ENCODE measurements at regions not wholly inside any gene's neighbourhood (a gene's known extent, or its start where the extent isn't known, plus 50 kb on each side); places are given as distances from the start of the nearest gene placed in this dataset.
"Not testable (repeated sequence)": the region's sequence is repeated elsewhere in the genome, so short reads cannot be mapped to it uniquely, and the experiment has no call there.

DNA sequence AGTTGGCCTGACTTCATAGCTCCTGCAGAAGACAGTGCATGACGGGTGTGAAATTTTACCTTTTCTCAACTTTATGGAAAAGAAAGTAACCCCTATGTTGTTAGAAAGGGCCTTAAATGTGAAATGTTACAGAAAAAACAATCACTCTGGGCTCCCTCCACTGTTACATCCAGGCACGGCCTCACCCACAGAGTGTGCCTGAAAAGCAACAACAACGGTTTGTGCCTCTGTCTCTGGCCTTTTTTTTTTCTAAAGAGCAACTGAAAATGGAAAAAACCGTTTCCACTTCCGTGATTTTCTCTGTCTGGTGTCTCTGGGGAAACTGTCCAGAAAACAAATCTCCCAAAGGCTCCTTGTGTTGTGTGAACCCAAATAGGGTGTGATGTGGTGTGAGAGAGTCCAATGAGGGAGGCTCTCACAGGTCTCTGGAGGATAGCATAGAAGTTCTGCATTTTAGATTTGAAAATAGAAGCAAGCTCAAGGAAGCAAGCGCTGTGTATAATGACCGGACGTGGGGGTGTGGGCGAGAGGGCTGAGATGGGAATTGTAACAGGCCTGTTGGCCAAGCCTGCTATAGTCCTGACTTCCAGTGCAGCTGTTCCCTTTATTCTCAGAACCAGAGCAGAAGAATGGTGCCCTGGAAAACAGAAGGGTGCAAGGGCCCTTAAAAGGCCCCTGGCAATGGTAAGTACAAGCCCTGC is 221.8 kb upstream of the TUT7 start:
- CTCF ChIA-PET = no interaction called here
- DNase-seq (ENCODE audit: low read depth, low spot score) = no peak
- POLR2A ChIA-PET = no interaction called here
- H3K4me3 ChIP-seq (ENCODE audit: low read depth, low read length) = no peak overlapping the region
- TF ChIP-seq, protein P1, sequence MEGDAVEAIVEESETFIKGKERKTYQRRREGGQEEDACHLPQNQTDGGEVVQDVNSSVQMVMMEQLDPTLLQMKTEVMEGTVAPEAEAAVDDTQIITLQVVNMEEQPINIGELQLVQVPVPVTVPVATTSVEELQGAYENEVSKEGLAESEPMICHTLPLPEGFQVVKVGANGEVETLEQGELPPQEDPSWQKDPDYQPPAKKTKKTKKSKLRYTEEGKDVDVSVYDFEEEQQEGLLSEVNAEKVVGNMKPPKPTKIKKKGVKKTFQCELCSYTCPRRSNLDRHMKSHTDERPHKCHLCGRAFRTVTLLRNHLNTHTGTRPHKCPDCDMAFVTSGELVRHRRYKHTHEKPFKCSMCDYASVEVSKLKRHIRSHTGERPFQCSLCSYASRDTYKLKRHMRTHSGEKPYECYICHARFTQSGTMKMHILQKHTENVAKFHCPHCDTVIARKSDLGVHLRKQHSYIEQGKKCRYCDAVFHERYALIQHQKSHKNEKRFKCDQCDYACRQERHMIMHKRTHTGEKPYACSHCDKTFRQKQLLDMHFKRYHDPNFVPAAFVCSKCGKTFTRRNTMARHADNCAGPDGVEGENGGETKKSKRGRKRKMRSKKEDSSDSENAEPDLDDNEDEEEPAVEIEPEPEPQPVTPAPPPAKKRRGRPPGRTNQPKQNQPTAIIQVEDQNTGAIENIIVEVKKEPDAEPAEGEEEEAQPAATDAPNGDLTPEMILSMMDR (IDR thresholded peaks at IDR 0.05; ENCODE audit: insufficient read depth, low read length, missing control alignments) = no peak

DNA sequence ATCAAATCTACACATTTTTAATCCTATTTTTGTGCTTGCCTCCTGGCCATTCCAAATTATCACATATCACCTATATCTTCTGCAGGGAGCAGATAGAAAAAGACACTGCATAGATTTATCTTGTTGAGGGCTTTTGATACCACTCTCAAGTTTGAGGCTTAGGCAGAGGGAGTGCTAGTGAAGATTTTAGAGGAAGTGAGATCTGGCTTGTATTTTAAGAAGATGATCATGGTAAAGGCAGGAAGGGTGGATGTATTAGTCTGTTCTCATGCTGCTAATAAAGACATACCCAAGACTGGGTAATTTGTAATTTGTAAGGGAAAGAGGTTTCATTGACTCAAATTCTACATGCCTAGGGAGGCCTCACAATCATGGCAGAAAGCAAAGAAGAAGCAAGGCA is 220.9 kb upstream of the TUT7 start:
- CTCF ChIA-PET = no interaction called here
- TF ChIP-seq, protein P1 (IDR thresholded peaks at IDR 0.05; ENCODE audit: insufficient read depth, low read length, missing control alignments) = no peak
- POLR2A ChIA-PET = no interaction called here

DNA sequence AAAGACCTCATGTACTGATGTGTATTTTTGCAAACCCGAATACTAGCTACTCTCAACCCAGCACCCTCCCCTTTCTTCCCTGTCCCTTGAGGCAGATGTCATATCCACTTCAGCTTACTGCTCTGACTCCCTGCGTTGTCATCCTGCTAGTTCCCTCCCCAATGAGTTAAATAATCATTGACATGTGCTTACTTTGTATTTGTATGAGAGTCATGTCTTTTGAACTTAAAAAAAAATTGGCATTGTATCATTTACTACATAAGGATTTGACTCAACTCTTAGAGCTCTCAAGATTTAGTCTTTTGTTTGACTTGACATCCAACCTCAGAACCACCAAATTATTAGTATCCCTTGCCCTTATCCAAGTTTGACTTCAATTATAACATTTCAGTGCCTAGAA is 219.7 kb upstream of the TUT7 start:
- TF ChIP-seq, protein P1 (IDR thresholded peaks at IDR 0.05; ENCODE audit: insufficient read depth, low read length, missing control alignments) = no peak
- CTCF ChIA-PET = interaction anchor here (1.1 to 1.6 kb wide), 3 partner anchors 10 to 26 kb away, joined by 3 to 6 read pairs (median 4); no protein-coding TSS in a partner anchor
- H3K4me3 ChIP-seq (ENCODE audit: low read depth, low read length) = no peak overlapping the region
- POLR2A ChIA-PET = no interaction called here
- DNase-seq (ENCODE audit: low read depth, low spot score) = no peak

More for the DNA sequence above, 220.9 kb upstream of the TUT7 start:
- DNase-seq (ENCODE audit: low read depth, low spot score) = no peak
- H3K4me3 ChIP-seq (ENCODE audit: low read depth, low read length) = no peak overlapping the region

DNA sequence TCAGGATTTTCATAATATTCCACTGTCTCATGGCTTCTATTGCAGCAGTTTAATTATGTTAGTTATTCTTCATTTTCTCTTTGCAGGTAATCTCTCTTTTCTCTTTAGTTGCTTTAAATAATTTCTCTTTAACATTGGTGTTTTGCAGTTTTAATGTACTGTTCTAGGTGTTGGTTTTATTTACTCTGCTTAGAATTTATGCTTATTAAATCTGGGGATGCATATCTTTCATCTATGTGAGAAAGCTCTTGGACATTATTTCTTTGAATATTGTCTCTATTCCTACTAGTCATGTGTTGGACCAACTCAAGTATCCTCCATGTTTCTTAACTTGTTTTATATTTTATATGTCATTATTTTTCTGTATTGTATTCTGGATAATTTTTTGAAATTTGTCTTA is 218.7 kb upstream of the TUT7 start:
- H3K4me3 ChIP-seq (ENCODE audit: low read depth, low read length) = no peak overlapping the region
- DNase-seq (ENCODE audit: low read depth, low spot score) = no peak
- ChIA-PET CTCF (interaction anchor here (1.1 to 1.6 kb wide), 2 partner anchors 9 to 27 kb away, joined by 3 to 6 read pairs; no protein-coding TSS in a partner anchor), POLR2A (no interaction called here)
- TF ChIP-seq, protein P1 (IDR thresholded peaks at IDR 0.05; ENCODE audit: insufficient read depth, low read length, missing control alignments) = no peak

DNA sequence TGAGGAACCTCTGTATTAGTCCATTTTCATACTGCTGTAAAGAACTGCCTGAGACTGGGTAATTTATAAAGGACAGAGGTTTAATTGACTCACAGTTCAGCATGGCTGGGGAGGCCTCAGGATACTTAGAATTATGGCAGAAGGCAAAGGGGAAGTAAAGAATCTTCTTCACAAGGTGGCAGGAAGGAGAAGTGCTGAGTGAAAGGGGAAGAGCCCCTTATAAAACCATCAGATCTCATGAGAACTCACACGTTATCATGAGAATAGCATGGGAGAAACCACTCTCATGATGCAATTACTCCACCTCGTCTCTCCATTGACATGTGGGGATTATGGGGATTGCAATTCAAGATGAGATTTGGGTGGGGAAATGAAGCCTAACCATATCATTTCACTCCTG is 211.4 kb upstream of the TUT7 start:
- H3K4me3 ChIP-seq (ENCODE audit: low read depth, low read length); POLR2A ChIA-PET; DNase-seq (ENCODE audit: low read depth, low spot score): not testable (repeated sequence)
- CTCF ChIA-PET = interaction anchor here (0.7 kb wide), 1 partner anchor 808 kb away, joined by 3 read pairs; no protein-coding TSS in a partner anchor

DNA sequence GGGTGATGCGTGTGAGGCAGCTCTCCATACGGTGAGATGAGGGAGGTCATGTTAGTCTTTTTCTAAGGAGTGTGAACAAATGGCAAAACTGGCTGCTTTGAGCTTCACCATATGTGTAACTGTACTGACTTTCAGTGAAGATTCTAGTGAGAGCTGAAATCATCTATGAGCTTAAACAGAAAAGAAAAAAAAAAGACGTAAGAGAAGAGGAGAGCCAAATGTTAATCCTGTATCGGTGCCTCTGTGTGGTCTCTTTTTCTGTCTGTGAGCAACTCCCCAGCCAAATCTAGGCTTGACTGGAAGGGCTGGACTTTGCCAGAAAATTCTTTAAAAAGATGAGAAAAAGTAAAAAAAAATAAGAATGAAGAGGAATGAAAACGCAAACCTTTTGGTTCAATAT is 209.7 kb upstream of the TUT7 start:
- ChIA-PET CTCF (interaction anchor here (1.6 kb wide), 1 partner anchor 10 kb away, joined by 6 read pairs; no protein-coding TSS in a partner anchor), POLR2A (interaction anchor here (1.3 kb wide), 1 partner anchor 22 kb away, joined by 4 read pairs; no protein-coding TSS in a partner anchor)
- DNase-seq (ENCODE audit: low read depth, low spot score) = no peak
- H3K4me3 ChIP-seq (ENCODE audit: low read depth, low read length) = no peak overlapping the region
- TF ChIP-seq, protein P1 (IDR thresholded peaks at IDR 0.05; ENCODE audit: insufficient read depth, low read length, missing control alignments) = no peak
